GM12865 (cell line): ENCODE measurements at regions not wholly inside any gene's neighbourhood (a gene's known extent, or its start where the extent isn't known, plus 50 kb on each side); places are given as distances from the start of the nearest gene placed in this dataset.
A peak's percentile ranks its signal among the peaks of the same experiment; 100 is the strongest.

Experiments used
- DNase-seq: peaks from one replicate; pipeline ENCODE4 v3.0.0; 2010; ENCODE audit warnings: low read depth
- H3K4me3 ChIP-seq: 2 replicates; pipeline ENCODE4 v1.5.1; 2011; ENCODE audit warnings: mild to moderate bottlenecking, low read depth, low read length, control low read depth
- TF ChIP-seq, protein P1 (sequence below): IDR thresholded peaks from 2 replicates; pipeline ENCODE4 v1.5.1; 2011; ENCODE audit warnings: low read length, control low read depth, low read depth, inconsistent platforms; ENCODE audit not compliant: insufficient read depth; ENCODE audit errors: missing control alignments

GRCh38 chr5:93809430-93809829 lies 68.0 kb upstream of the POU5F2 start:
- H3K4me3 ChIP-seq: no peak overlapping the region
- DNase-seq: no peak
- TF ChIP-seq, protein P1, sequence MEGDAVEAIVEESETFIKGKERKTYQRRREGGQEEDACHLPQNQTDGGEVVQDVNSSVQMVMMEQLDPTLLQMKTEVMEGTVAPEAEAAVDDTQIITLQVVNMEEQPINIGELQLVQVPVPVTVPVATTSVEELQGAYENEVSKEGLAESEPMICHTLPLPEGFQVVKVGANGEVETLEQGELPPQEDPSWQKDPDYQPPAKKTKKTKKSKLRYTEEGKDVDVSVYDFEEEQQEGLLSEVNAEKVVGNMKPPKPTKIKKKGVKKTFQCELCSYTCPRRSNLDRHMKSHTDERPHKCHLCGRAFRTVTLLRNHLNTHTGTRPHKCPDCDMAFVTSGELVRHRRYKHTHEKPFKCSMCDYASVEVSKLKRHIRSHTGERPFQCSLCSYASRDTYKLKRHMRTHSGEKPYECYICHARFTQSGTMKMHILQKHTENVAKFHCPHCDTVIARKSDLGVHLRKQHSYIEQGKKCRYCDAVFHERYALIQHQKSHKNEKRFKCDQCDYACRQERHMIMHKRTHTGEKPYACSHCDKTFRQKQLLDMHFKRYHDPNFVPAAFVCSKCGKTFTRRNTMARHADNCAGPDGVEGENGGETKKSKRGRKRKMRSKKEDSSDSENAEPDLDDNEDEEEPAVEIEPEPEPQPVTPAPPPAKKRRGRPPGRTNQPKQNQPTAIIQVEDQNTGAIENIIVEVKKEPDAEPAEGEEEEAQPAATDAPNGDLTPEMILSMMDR: no peak

GRCh38 chr5:93807846-93808245 lies 66.4 kb upstream of the POU5F2 start:
- TF ChIP-seq, protein P1: no peak
- no peak for DNase-seq
- no peak overlapping the region for H3K4me3 ChIP-seq

DNA sequence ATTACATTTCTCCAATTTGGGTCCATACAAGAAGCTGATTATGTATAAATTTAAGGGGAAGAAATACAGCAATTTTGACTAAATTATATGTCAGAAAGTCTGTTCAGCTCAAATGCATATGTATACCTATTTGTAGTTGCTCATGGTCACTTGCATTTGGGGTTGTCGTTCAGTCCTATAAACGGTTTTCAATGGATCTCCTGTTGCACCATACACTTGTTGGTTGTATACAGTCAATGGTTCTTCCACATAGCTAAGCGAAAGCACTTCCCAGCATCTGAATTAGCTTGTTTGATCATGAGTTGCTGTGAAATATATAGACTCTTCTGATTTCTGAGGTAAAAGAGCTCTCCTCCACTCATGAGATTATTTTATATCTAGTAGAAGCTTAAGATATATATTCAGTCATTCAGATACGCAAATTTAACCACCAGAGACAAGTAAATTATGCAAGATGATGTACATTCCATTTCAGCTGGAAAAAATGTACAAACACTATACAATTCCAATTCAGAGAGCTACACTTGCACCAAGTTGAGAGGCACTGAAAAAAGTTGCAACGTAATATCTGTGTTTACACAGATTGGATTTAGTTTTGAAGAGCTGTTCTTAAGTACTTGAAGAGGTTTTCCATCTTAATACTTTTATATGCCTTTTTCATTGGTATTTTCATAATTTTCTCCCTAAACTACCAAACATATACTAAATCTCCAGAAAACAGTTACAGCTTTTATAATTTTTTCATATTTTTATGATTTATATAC lies 64.4 kb upstream of the POU5F2 start:
- TF ChIP-seq, protein P1: no peak
- H3K4me3 ChIP-seq: no peak overlapping the region
- DNase-seq: no peak

DNA sequence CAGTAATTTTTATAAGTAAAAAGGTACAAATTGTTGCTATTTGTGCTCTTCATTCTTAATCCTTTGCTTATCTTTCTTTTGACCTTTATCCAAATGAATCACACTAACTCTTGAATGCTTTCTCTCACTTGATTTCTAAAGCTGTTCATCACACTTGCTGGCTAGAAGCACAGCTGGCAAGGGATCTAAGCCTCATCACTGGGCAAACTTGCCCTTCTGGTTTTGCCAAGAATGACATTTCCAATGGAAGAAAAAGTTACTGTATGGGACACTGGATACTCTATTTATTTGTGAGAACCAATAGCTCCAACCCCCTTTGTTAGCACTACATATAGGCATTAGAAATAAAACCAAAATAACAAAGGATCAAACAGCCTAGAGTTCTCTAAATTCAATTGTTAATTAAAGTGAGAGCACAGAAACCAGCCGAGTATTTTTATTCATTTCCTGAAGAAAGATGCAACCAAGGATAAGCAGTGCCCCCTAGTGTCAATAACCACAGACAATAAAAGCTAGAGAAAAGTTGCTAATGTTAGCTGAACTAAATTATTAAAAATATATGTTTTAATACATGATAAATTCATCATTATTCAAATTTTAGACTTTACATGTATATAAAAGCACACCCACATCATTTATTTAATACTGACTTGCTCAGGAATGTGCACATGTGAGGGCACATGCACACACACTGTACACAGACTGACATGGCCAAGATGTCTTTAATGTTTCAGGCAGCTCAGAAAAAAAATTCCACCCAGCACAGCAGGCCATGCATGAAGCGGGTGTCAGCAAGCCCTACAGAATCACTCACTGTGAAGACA lies 59.8 kb upstream of the POU5F2 start:
- TF ChIP-seq, protein P1: peak; percentile 49
- no peak overlapping the region for H3K4me3 ChIP-seq
- peak; percentile 54 for DNase-seq

- no peak overlapping the region for H3K4me3 ChIP-seq
- DNase-seq: peak; percentile 3
- TF ChIP-seq, protein P1: no peak
Measured at GRCh38 chr5:93794954-93795353, 53.6 kb upstream of the POU5F2 start.

DNA sequence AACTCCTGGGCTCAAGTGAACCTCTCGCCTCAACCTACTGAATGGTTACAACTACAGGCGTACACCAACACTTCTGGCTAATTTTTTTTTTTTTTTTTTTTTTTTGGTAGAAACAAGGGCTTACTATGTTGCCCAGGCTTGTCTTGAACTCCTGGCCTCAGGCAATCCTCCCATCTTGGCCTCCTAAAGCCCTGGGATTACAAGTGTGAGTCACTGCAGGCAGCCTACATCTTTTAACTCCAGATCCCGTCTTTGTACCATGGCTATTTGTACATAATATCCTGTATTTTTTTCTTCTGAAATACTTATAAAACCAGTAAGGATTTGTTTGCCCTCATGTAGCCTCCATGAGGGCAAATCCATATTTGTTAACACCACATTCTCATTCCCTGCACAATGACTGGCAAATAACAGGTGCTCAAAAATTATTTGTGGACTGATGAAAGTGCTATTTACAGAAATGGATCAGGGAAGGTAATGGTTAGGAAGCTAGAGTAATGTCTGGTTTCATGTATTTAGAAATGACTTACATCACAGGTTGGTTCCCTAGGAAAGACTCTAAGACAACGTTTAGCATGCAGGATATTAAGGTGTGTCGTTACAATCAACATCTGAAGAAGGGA lies 51.9 kb upstream of the POU5F2 start:
- H3K4me3 ChIP-seq: no peak overlapping the region
- TF ChIP-seq, protein P1: no peak
- no peak for DNase-seq
